ENCODE measurements at regions not wholly inside any gene's neighbourhood (a gene's known extent, or its start where the extent isn't known, plus 50 kb on each side); places are given as distances from the start of the nearest gene placed in this dataset.
"Not testable (repeated sequence)": the region's sequence is repeated elsewhere in the genome, so short reads cannot be mapped to it uniquely, and the experiment has no call there.

DNA sequence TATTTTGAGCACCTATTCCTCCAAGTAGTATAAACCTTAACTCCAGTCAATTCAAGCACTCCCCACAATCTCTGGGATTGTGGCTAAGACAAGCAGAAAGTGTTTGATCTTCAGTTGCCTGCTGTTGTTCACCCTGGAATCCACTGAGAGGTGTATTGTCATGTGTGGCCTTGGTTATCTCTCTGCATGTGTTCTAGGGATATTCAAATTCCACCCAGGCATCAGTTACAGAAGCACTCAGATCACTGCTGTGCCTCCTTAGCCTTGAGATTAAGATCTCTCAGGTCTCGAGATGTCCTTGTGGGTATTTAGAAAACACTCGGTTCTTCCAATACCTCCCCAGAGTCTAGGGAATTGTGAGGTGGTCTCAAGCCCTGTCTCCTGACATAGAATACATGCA is 213.3 kb downstream of the SMARCA1 start:
- ATAC-seq (no peak), DNase-seq (no peak)
- Histone ChIP-seq H3K36me3 (no peaks in the 10 kb centered on the region), H3K27me3 (no peaks in the 10 kb centered on the region), H3K4me3 (no peak overlapping the region), H3K27ac (no peak overlapping the region), H3K9me3 (no peaks in the 10 kb centered on the region), H3K4me1 (no peaks in the 10 kb centered on the region)
- no peak for TF ChIP-seq POLR2A (IDR thresholded peaks at IDR 0.05)
- TF ChIP-seq, protein P1, sequence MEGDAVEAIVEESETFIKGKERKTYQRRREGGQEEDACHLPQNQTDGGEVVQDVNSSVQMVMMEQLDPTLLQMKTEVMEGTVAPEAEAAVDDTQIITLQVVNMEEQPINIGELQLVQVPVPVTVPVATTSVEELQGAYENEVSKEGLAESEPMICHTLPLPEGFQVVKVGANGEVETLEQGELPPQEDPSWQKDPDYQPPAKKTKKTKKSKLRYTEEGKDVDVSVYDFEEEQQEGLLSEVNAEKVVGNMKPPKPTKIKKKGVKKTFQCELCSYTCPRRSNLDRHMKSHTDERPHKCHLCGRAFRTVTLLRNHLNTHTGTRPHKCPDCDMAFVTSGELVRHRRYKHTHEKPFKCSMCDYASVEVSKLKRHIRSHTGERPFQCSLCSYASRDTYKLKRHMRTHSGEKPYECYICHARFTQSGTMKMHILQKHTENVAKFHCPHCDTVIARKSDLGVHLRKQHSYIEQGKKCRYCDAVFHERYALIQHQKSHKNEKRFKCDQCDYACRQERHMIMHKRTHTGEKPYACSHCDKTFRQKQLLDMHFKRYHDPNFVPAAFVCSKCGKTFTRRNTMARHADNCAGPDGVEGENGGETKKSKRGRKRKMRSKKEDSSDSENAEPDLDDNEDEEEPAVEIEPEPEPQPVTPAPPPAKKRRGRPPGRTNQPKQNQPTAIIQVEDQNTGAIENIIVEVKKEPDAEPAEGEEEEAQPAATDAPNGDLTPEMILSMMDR (IDR thresholded peaks at IDR 0.05 in 4 of 5, conservative IDR thresholded peaks at IDR 0.05 in 1 of 5) = no peak
- intact Hi-C loops (cut with DNase I; ENCODE audit: low total_unique reads) (no loop called here), in situ Hi-C loops (cut with MboI; ENCODE audit: low sequenced_read_pairs in 4 of 4) (no loop called here)

DNA sequence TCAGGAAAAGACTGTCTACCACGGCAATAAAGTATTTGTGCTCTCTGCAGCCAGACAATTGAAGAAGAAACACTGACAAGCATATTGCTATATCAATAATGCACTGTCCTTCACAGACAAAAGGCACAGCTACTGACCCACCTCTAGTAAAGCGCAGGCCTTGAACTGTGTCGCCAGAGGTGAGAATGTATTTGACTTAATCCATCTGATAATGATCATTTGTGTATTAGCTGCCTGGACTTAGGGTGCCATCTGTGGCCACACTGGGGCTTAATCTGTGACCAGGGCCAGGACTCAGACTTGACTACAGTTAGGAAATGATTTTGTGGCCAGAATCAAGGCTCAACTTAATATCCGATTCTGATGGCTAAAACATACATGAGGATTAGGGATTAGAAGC is 260.4 kb downstream of the SMARCA1 start:
- no peaks in the 10 kb centered on the region for H3K4me1 ChIP-seq

DNA sequence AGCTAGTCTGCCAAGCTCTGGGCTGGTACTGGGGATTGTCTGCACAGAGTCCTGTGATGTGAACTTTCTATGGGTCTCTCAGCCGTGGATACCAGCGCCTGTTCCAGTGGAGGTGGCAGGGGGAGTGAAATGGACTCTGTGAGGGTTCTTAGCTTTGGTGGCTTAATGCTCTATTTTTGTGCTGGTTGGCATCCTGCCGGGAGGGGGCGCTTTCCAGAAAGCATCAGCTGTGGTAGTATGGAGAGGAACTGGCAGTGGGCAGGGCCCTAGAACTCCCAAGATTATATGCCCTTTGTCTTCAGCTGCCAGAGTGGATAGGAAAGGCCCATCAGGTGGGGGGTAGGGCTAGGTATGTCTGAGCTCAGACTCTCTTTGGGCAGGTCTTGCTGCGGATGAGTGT is 267.8 kb downstream of the SMARCA1 start:
- H3K27me3 ChIP-seq; H3K27ac ChIP-seq; DNase-seq; intact Hi-C loops (cut with DNase I; ENCODE audit: low total_unique reads); H3K4me1 ChIP-seq; ATAC-seq; H3K36me3 ChIP-seq; in situ Hi-C loops (cut with MboI; ENCODE audit: low sequenced_read_pairs in 4 of 4); H3K4me3 ChIP-seq; H3K9me3 ChIP-seq: not testable (repeated sequence)

More for the DNA sequence above, 260.4 kb downstream of the SMARCA1 start:
- DNase-seq = no peak
- TF ChIP-seq, protein P1 (IDR thresholded peaks at IDR 0.05 in 4 of 5, conservative IDR thresholded peaks at IDR 0.05 in 1 of 5) = no peak
- no peak overlapping the region for H3K27ac ChIP-seq
- intact Hi-C loops (cut with DNase I; ENCODE audit: low total_unique reads) (no loop called here), in situ Hi-C loops (cut with MboI; ENCODE audit: low sequenced_read_pairs in 4 of 4) (no loop called here)
- H3K4me3 ChIP-seq = no peak overlapping the region
- no peaks in the 10 kb centered on the region for H3K27me3 ChIP-seq
- no peak for ATAC-seq
- no peaks in the 10 kb centered on the region for H3K36me3 ChIP-seq
- no peaks in the 10 kb centered on the region for H3K9me3 ChIP-seq

DNA sequence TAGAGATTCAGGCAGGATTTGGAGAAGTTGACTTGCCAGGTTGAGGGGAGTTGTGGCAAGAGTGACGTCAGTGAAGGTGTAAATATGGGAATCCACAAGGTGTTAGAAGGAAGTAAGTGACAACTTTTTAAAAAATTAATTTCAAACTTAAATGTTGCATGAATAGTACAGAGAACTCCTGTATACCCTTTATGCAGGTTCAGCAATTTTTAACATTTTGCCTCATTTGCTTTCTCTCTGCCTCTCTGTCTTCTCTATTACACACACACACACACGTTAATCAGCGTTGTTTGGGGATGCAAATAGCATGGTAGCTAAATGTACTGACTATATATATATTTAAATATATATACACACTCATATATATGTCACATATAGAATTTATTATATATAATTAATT is 273.7 kb downstream of the SMARCA1 start:
- H3K36me3 ChIP-seq = no peaks in the 10 kb centered on the region
- no peaks in the 10 kb centered on the region for H3K9me3 ChIP-seq
- no peaks in the 10 kb centered on the region for H3K4me1 ChIP-seq
- H3K27ac ChIP-seq = no peak overlapping the region
- no peak overlapping the region for H3K4me3 ChIP-seq
- in situ Hi-C loops (cut with MboI; ENCODE audit: low sequenced_read_pairs in 4 of 4) = no loop called here
- no peak for TF ChIP-seq POLR2A (IDR thresholded peaks at IDR 0.05)
- TF ChIP-seq, protein P1 (IDR thresholded peaks at IDR 0.05 in 4 of 5, conservative IDR thresholded peaks at IDR 0.05 in 1 of 5) = no peak
- intact Hi-C loops (cut with DNase I; ENCODE audit: low total_unique reads) = no loop called here
- DNase-seq = no peak
- ATAC-seq = no peak
- H3K27me3 ChIP-seq = no peaks in the 10 kb centered on the region

DNA sequence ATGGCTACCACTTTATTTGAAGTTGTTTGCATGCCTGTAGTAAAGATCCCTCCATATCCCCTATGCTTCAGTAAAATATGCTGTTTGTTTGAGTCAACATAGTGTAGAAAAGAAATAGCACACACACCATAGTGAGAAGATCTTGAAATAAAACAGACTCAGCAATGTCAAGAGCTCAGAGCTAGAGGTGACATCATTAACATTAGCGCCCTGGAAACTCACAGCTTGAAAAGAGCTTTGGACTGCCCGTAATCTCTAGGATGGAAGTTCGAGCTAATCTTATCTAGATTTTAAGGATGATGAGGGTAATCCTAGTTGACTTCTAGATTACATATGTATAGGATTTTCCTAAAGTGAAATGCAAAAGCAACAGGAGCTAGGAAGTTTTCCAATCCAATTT is 275.6 kb downstream of the SMARCA1 start:
- ATAC-seq = no peak
- no peak for DNase-seq
- in situ Hi-C loops (cut with MboI; ENCODE audit: low sequenced_read_pairs in 4 of 4) (no loop called here), intact Hi-C loops (cut with DNase I; ENCODE audit: low total_unique reads) (no loop called here)
- no peaks in the 10 kb centered on the region for H3K9me3 ChIP-seq
- TF ChIP-seq POLR2A (IDR thresholded peaks at IDR 0.05) = no peak
- TF ChIP-seq, protein P1 (IDR thresholded peaks at IDR 0.05 in 4 of 5, conservative IDR thresholded peaks at IDR 0.05 in 1 of 5) = no peak
- H3K4me1 ChIP-seq = no peaks in the 10 kb centered on the region
- H3K4me3 ChIP-seq = no peak overlapping the region
- no peaks in the 10 kb centered on the region for H3K27me3 ChIP-seq
- no peak overlapping the region for H3K27ac ChIP-seq
- no peaks in the 10 kb centered on the region for H3K36me3 ChIP-seq
